A172 (cell line): ENCODE measurements at regions not wholly inside any gene's neighbourhood (a gene's known extent, or its start where the extent isn't known, plus 50 kb on each side); places are given as distances from the start of the nearest gene placed in this dataset.
A peak's percentile ranks its signal among the peaks of the same experiment; 100 is the strongest.
"Not testable (repeated sequence)": the region's sequence is repeated elsewhere in the genome, so short reads cannot be mapped to it uniquely, and the experiment has no call there.

Source experiments
- DNase-seq: peaks from one replicate; pipeline ENCODE4 v3.0.0-alpha.2; 2015; ENCODE audit warnings: low spot score

DNA sequence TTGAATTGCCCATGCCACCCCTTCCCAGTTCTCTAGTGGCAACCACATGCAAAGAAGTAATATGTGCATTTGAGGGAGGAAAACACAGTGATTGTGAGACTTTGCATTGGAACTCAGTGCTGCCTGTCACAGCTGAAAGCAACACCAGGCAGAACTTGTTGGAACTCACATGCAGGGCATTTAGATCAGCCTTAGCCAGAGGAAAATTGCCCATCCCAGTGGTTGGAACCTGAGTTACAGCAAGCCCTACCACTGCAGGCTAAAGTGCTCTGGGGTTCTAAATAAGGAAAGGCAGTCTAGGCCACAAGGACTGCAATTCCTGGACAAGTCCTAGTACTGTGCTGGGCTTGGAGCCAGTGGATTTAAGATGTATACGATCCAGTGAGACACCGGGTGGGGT lies 245.3 kb upstream of the UFL1 start:
- no peak for DNase-seq

DNA sequence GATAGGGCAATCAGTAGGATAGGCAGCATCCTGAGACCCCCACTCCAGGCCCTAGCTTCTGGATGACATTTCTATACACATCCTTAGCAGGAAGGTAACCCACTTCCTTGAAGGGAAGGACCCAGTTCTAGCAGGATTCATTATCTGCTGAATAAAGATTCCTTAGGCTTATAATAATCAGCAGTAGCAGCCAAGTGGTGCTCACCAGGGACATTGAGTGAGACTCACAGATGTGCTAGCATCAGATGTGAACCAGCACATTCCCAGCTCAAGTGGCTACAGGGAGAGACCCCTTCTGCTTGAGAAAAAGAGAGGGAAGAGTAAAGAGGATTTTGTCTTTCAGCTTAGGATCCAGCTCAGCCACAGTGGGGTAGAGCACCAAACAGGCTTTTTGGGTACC lies 244.8 kb upstream of the UFL1 start:
- no peak for DNase-seq

DNA sequence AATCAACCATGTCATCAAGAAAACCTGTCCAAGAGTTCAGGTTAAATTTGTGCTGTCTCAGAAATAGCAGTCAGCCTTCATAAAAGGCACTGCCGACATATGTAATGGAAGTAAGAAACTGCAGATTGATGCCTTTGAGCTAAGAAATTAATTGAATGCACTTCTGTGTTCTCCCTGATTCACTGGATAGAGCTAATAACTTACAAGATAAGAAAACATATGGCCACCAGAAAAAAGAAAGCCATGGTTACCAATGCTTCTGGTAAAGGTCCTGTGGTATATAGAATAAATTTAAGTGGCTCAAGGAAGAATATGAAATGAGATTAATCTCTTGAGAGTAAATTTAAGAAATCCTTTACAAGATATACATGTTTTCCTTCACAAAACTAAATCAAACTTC lies 242.5 kb upstream of the UFL1 start:
- DNase-seq = no peak

DNA sequence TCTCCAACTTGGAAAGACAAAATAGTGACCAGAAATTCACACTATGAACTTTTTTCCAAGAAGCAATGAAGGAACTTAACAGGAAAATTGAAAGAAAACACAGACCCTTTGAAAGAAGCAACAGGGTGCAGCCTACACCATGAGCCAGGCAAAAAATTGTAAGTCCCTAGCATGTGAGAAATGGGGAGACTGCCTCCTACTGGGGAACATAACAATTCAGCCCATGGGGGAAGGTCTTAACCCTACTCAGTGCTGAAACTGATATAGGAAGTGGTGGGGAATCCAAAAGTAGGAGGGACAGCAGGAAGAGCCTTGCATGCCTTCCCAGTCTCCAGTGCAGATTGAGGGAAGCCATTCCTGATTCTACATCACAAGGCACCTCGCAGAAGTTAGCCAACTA lies 235.1 kb upstream of the UFL1 start:
- no peak for DNase-seq

DNA sequence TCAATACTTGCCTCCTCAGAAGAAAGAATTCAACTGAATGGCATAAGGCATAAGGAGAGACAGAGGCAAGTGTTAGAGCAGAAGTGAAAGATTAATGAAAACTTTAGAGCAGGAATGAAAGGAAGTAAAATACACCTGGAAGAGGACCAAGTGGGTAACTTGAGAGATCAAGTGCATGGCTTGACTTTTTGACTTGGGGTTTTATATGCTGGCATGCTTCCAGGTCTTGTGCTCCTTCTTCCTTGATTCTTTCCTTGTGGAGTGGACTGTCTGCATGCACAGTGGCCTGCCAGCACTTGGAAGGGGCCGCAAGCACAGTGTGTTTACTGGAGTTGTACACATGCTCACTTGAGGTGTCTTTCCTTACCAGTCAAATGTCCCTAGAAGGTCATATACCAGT lies 222.1 kb upstream of the UFL1 start:
- no peak for DNase-seq

DNA sequence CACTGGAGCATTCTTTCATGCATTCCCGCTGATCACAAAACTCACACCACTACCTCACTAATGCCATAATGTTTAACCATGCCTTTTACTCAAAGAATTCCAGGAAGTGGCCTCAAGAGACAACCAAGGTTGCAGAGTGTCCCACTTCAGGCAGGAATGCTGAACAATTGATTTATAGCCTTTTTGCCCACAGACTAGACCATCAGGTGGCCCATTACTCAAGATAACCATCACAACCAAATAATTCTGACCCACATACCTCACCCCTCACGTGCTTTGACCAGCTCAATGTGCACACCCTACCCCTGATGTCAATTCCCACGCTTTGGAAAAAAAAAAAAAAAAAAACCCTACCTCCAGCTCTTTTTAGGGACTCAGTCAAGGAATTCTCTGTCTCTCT lies 220.6 kb upstream of the UFL1 start:
- DNase-seq = peak; percentile 20

DNA sequence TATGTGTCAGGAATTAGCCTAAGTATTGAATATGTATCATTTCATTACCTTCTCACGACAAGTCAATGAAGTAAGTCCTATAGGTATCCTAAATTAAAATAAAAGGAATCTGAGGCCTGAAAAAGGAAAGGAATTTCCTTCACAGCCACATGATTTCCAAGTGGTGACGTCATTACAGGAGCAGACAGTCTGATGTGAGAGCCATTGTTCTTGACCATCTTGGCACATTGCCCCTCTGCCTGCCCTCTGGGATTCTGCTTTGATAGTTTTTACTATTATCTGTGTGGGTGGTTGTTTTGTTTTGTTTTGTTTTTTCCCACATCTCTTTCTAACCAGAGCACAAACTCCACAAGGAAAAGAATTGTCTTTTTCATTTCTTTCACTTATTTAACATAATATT lies 219.8 kb upstream of the UFL1 start:
- no peak for DNase-seq

DNA sequence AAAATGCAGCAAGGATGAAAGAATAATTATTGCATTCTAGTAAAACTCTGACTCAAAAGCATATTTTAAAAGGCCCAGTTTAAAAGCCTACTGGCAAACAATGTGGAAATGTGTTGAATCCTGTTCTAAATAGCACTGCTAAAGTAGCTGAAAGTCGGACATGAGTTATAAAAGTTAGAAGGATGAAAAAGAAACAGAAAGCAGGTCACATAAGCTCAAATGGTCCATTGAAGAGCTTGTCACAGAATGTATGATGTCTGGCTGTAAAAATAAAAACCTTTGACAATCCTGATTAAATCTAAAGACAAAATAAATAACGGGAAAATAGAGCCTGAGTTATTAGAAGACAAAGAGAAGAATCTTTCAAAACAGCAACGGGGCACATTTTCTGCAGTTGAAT lies 218.6 kb upstream of the UFL1 start:
- DNase-seq = no peak

DNA sequence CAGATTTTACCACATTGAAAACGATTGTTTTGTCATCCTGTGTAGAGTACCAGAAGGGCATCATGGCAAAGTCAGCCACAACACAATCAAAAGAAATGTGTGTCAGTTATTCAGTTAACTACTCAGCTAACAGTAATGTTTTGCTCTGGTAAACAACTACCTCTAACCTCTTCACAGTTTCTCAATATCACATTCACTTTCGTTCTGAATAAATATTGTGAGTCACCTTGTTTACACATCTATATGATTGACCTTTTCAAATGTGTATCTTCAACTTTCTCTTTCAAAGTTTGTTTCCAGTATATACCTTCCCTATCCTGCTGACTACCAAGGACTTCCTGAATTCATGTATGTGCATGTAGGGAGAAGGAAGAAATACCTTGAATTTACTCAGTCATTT lies 216.6 kb upstream of the UFL1 start:
- no peak for DNase-seq

DNA sequence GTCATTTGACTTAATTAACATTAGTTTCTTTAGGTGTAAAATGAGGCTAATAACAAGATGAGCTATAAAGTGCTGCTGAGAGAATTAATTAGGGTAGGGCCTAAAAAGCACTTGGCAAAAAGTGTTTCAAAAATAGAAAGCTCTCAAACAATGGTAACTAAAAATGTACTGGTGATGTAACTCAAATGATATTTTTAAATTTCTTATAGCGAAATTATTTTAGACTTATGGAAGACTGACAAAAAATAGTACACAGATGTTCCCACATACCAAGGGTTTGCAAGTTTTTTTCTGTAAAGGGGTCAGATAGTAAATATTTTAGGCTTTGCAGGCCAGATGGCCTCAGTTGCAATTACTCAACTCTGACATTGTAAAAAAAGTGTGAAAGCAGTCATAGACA lies 190.7 kb upstream of the UFL1 start:
- DNase-seq = no peak

DNA sequence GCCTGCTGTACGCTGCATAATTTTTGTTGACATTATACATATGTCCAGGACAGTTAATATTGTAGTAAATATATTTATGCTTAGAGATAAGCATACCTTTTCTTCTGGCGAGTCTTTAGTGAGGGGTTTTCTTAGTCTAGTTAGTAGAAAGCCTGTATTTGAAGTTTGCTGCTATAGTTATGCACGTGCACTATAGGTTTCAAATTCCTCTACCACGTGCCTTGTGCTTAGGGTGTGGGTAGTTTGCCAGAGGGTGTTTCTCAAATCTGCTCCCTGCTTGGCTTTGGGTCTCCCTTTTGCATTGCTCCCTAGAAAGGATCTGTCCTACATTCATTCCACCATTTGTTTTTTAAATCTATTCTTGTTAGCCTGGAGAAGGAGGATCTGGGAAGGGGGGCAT lies 181.4 kb upstream of the UFL1 start:
- DNase-seq = no peak

DNA sequence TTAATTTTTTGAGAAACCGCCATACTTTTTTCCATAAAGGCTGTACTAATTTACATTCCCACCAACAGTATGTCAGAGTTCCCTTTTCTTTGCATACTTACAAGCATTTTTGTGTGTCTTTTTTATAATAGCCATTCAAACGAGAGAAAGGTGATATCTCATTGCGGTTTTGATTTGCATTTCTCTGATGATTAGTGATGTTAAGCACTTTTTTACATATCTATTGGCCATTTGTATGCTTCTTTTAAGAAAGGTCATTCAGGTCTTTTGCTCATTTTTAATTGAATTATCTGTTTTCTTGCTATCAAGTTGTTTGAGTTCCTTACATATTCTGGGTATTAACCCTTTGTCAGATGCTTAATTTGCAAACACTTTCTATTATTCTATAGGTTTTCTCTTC lies 176.1 kb upstream of the UFL1 start:
- no peak for DNase-seq

DNA sequence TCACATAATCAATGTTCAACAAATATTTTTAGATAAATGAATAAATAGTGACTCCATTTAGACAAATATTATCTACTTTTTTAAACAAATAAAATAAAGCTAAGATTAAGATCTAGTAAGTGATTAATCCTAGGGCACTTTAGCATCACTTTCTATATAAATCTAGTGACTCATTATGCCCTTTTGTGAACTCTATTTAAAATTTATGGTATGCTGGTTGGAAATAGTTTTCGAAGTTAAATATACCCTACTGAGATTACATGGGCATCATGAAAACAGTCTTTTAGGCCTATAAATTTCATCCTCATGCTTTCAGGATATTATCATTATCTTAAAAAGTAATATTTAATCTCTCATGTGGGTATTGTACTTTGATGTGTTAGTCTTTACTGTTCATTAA lies 140.4 kb upstream of the UFL1 start:
- DNase-seq = no peak

DNA sequence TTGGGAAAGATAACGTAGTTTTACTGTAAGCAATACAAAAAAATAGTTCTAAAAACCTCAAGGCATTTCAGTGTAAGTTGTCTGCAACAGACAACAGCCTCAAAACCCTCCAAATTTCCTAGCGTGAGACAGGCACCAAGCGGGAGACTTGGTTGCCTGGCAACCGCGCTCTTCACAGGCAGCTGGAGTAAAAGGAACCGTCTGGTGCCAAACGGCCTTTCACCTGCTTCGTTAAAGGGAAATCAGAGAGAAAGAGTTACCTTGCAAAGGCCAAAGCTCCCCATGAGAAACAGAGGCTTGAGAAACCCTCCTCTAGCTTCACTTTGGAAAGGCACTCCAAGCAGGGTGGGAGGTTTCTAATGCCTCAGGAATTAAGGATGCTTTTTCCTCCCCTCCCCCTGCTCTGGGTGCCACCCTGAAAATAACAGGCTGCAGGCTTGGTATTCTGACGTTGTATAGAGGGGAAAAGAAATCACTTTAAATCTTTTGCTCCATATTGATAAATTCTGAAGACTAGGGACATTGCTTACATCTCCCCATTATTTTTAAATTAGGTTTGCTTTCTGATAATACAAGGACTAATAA lies 129.7 kb upstream of the UFL1 start:
- DNase-seq = no peak

DNA sequence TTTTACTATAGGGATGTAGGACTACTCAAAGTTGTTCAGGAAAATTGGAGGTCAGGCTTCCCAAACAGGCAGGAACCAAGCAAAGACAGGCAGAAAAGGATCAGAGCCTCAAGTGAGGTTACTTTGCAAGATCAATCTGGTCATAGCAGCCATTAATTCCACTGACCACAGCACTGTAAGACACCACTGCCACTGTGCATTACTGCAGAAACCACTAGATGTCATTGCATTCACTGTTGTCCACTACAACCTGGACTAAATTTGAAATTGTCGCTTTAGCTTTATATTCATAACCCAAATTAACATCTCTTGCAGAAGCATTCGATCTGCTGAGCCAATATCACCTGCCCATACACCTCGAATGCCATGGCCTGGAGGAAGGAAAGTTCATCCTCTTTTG lies 126.9 kb upstream of the UFL1 start:
- peak; percentile 4 for DNase-seq

DNA sequence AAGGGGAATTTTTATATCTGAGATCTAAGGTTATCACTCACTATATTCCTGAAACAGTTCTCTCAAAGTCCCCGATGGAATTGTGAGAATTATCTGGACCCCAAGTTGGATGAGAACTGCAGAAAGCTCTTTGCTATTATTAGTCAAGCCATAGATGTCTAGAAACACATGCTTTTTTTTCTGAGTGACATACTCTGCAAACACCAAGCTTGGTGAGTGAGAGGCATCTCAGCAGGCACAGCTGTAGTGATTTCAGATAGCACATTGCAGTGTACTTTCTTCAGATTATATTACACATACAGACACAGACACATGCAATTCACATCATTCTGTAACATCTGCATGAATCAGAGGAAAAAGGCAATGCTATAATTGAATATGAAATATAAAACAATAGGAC lies 111.1 kb upstream of the UFL1 start:
- DNase-seq = no peak

DNA sequence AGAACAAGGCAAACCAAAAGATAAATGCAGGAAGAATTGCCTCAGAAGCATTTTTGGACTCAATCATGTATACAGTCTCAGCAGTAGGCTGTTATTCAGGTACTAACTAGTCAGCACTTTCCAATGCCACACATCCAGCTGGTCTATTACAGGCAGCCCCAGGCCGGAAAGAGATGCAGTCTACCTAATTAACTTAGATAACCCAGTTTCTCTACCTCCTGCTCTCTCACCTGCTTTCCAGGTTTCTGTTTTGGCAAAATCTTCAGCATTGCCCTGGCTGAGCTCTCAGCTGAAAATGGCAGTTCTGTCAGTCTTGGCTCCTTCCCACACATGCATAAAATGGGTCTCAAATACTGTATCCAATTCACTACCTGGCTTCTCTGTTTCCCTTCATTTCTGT lies 101.3 kb upstream of the UFL1 start:
- no peak for DNase-seq

DNA sequence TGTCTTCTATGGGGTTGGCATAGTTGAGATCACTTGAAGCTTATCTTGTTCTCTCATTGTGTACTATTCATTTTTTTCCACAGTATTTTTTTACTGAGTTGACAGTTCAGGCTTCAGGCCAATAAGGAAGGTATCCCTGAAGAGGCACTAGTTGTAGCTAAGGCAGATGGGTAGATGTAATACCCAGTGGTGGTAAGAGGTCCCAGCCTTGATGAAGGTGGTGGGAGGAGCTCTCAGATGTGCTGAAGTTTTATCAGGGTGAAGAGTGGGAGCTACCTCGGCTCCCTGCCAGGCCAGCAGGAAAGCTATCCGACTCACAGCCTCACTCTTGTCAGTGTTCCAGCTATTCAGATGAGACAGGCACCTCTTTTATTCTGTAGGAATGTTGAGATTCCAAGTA lies 87.7 kb upstream of the UFL1 start:
- DNase-seq = no peak

DNA sequence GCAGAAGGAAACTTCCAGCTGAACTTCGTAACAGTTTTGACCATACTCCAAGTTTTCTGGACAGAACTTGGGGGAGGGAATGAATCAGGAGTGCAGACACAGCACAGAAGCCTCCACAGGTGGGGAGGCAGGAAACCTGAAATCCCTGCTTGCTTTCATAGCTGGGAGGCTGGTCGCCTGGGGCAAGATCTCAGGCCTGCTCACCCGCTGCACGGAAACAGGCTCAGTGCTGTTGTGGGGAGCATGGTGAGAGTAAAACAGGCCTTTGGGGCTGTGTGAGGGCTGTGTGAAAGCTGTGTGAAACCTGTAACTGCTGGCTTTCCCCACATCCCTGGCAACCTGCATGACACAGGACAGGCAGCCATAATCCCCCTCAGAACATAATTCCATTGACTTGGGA lies 85.2 kb upstream of the UFL1 start:
- DNase-seq = no peak

DNA sequence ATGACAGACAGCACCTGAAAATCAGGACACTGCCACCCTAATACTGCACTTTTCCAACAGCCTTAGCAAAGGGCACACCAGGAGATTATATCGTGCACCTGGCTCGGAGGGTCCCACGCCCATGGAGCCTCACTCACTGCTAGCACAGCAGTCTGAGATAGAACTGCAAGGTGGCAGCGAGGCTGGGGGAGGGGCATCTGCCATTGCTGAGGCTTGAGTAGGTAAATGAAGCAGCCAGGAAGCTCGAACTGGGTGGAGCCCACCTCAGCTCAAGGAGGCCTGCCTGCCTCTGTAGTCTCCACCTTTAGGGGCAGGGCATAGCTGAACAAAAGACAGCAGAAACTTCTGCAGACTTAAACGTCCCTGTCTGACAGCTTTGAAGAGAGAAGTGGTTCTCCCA lies 84.4 kb upstream of the UFL1 start:
- DNase-seq = not testable (repeated sequence)

DNA sequence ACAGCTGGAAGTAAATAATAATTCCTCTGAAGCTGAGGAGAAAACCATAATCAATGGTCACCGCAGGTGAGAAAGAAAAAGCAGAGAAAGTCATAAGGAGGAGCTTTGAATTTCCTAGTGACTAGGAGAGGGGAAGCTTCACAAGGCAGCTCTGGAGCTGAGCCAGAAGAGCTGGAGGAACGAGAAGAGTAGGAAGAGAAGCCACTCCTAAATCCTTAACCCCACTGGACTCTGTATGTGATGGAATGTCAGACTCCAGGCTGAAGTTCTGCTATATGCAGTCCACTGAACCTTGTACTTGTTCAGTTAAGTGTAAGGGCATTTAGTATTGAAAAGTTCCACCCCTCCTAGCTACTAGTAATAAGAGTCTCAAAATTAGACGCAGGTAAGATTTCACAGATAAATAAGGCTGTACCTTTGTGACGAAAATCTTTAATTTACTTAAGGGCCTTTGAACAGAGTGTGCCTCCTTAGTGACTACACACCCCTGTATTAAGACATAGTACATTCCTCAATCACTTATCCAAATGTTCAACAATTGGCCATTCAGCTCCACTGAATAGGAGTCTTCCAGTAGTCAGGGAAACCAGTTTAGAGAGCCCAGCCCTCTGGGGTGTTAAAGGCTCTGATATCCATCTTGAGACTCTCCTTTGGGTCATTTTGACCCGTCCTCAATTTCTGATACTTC lies 71.4 kb upstream of the UFL1 start:
- DNase-seq = no peak

DNA sequence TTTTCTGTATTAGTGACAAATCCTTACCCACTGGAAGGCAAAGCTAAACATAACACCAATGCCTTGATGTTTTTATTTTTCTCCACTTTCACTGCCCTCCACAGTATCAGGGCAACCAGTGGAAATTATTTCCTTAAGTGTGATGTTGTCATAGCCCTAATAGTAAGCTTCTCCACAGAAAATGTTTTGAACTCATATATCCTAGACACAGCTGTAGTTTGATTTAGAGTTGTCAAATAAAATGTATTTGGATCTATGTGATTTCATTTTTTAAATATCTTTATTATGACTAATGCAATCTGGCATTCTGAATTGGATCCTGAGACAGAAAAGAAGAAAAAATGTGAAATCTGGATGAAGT lies 70.9 kb upstream of the UFL1 start:
- DNase-seq = no peak

DNA sequence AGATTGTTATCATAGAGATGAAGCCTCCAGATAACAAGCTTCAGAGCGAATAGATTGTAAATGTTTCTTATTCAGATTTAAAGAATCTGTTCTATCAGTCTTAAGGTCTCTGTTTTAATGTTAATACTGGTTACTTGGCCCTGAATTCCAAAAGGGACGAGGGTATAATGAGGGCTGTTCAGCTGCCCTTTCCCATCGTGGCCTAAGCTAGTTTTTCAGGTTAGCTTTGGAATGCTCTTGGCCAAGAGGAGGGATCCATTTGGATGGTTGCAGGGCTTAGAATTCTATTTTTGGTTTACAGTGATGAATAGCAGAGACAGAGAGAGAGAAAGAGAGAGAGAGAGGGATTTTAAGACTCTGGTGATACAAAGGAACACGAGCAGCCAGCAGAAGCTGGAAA lies 62.8 kb upstream of the UFL1 start:
- DNase-seq = no peak

DNA sequence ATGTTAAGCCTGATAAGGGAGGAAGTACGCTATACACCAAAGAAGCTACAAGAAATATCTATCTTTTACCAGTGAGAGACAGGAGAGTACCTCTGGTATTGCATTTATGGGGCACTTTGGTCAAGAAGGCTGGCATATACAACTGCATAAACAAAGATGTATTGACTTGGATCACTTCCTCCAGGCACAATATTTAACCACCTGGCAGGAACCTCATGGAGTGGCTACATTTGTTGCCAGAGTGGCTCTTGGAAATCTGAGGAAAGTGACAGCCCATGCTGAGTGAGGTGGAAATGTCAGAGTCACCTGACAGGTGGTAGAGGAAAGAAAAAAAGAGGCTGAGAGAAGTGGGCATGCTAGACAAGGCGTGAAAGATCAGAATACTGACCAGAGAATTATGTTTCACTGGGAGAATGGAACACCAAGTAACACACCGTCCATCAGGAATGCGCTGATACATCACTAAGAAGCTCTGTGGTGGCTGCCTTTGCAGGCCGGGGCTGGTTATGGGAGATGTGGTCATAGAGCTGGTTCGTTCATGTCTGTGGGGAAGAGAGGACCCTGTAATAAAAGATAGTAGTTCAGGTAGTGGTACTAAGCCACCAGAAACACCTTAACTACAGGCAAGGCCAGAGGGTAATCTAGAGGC lies 61.4 kb upstream of the UFL1 start:
- no peak for DNase-seq
